ENCODE measurements at regions not wholly inside any gene's neighbourhood (a gene's known extent, or its start where the extent isn't known, plus 50 kb on each side); places are given as distances from the start of the nearest gene placed in this dataset.

DNA sequence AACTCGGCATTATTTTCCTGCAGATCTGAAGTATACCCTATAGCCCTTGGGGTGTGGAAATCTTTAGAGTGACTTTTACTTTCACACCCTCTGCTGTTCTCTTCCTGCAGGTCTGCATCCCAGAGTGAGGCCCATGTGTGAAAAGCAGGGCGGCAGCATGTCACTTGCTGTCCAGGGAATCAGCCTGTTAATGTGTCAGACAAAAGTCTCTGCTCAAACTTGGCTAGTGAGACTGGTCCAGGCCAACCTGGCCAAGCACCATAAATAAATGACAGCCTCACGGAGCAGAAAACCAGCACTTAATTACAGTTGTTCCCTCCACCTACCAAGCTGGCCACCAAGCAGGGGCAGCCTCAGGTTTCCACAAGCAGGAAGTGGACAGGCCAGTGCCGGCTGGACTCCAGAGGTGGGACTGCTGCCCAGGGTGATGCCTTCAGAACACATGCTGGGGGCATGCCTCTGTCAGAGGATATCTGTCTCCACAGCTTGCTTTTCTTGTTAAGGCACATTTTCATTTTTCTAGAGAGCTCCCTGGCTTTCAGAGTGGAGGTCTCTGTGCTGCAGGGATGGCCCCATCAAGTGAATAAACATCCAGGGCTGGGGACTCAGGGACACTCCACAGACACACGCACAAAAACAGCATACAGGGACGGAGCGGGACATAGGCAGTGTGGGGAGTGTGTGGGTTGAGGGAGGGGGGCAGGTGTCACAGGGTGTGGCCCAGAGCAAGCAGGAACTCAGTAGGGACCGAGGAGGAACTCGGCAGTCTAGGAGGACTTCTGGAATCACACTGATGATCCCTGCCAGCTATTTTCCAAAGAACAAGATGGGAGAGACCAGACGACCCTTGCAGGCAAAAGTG, 243.8 kb upstream of the IRX1 start:
- in situ Hi-C loops (cut with MboI; ENCODE audit: low sequenced_read_pairs, unreplicated experiment): no loop called here
- DNase-seq (ENCODE audit: low spot score): no peak
- TF ChIP-seq, protein P1, sequence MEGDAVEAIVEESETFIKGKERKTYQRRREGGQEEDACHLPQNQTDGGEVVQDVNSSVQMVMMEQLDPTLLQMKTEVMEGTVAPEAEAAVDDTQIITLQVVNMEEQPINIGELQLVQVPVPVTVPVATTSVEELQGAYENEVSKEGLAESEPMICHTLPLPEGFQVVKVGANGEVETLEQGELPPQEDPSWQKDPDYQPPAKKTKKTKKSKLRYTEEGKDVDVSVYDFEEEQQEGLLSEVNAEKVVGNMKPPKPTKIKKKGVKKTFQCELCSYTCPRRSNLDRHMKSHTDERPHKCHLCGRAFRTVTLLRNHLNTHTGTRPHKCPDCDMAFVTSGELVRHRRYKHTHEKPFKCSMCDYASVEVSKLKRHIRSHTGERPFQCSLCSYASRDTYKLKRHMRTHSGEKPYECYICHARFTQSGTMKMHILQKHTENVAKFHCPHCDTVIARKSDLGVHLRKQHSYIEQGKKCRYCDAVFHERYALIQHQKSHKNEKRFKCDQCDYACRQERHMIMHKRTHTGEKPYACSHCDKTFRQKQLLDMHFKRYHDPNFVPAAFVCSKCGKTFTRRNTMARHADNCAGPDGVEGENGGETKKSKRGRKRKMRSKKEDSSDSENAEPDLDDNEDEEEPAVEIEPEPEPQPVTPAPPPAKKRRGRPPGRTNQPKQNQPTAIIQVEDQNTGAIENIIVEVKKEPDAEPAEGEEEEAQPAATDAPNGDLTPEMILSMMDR (IDR thresholded peaks at IDR 0.05; ENCODE audit: borderline replicate concordance, control extremely low read depth, extremely low read depth, insufficient read depth, missing control alignments): no peak

DNA sequence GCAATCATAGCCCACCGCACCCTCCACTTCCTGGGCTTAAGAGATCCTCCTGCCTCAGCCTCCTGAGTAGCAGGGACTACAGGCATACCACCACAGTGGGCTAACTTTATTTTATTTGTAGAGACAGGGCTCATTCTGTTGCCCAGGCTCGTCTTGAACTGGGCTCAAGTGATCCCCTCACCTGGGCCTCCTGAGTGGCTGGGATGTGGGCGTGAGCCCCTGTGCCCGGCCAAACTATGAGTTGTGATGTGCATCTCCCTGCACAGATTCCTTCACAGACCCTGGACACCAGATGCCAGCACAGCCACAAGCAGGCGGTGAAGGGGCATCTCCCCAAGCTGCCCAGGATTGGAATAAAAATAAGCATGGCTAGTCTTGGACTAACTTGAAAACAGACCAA, 244.9 kb upstream of the IRX1 start:
- no peak for DNase-seq (ENCODE audit: low spot score)
- TF ChIP-seq, protein P1 (IDR thresholded peaks at IDR 0.05; ENCODE audit: borderline replicate concordance, control extremely low read depth, extremely low read depth, insufficient read depth, missing control alignments): no peak
- in situ Hi-C loops (cut with MboI; ENCODE audit: low sequenced_read_pairs, unreplicated experiment): no loop called here

DNA sequence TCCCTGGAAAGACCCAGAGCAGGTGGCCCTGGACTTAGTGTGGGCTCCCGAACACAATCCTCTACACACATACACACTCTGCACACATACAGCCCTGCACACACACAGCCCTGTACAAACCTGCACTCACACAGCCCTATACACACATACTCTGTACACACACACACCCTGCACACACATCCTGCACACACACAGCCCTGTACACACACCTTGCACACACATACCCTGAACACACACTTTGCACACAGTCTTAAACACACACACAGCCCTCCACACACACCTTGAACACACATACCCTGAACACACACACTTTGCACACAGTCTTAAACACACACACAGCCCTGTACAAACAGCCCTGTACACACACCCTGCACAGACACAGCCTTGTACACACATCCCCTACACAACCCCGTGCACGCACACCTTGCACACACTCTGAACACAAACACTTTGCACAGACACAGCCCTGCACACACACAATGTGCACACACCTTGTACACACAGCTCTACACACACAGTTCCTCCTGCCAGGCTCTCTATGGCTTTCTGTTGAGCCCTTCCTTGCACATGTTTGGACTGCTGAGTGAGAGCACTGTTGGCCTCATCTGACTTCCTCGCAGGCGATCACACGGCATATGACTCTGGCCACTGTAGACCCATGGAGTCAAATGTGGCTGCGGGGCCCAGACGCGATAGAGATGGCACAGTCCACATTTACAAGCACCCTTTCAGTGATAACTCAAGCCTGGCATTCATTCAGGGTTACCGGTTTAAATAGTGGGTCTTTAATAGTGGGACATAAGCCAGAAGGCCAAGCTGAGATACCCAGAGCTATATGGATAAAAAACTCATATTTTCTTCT, 245.7 kb upstream of the IRX1 start:
- TF ChIP-seq, protein P1 (IDR thresholded peaks at IDR 0.05; ENCODE audit: borderline replicate concordance, control extremely low read depth, extremely low read depth, insufficient read depth, missing control alignments): no peak
- in situ Hi-C loops (cut with MboI; ENCODE audit: low sequenced_read_pairs, unreplicated experiment): no loop called here
- DNase-seq (ENCODE audit: low spot score): no peak

DNA sequence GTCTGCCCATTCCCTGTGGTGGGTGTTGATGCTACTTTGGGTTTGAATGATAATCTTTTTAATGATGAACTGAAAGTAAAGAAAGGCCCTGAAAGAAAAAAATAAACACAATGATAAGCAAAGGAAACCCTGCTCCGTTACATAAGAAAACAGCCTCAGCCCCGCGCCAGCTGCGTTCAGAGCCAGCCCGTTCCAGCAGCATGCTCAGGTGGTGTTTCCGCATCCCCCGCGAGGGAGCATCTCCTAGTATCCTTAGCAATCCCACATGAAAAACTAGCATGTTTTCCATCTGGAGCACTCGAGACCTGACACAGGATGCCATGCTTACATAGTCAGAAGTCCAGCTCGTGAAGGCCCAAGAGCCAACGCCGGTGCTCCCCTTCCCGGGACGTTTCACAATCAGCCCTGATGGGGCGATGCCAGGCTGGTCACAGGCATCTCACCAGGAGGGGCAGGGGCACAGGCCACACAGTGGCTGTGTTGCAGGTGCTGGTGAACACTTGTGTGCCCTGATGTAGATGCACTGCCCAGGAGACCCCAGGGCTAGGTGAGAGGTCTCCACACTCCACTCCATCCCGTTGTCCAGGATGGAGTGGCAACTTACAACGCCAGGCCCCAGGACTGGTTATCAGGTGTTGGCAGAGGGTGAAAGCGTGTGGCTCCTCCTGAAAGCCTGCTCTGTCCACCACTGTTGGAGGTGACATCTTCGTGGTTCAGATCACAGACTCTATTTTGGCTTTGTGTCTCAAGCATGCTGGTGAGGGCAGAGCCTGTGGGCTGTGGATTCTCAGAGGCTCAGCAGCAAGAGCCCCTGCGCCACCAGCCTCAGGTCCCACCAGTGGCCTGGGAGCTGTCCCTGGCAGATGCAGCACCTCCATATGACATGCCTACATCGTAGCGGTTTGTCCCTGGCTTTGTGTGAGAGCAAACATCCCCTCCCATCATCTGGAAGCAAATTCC, 246.8 kb upstream of the IRX1 start:
- in situ Hi-C loops (cut with MboI; ENCODE audit: low sequenced_read_pairs, unreplicated experiment): no loop called here
- TF ChIP-seq, protein P1 (IDR thresholded peaks at IDR 0.05; ENCODE audit: borderline replicate concordance, control extremely low read depth, extremely low read depth, insufficient read depth, missing control alignments): no peak
- DNase-seq (ENCODE audit: low spot score): no peak

DNA sequence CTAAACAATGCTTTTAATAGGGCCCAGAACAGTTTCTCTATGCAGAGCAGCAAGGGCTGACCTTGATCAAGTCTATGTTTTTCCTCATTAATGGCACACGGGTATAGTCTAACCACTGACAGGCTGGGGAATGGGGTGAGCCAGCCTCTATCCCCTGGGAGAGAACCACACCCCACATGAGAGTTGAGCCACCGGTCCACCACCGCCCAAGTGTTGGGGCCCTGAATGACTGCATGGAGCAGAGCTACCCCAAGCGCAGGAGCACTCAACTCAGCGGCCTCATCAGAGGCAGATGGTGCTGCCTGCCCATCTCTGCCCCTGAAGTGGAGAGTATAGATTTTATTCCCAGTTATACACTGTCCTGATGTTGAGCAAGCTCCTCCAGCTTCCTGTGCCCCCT, 247.9 kb upstream of the IRX1 start:
- no peak for DNase-seq (ENCODE audit: low spot score)
- TF ChIP-seq, protein P1 (IDR thresholded peaks at IDR 0.05; ENCODE audit: borderline replicate concordance, control extremely low read depth, extremely low read depth, insufficient read depth, missing control alignments): no peak
- in situ Hi-C loops (cut with MboI; ENCODE audit: low sequenced_read_pairs, unreplicated experiment): no loop called here
